A549 (cell line): ENCODE measurements at regions not wholly inside any gene's neighbourhood (a gene's known extent, or its start where the extent isn't known, plus 50 kb on each side); places are given as distances from the start of the nearest gene placed in this dataset.

Source experiments
- ATAC-seq, 2 experiments: fragments of 200-7000 bp in 1 of 2; fragments of >200 bp in 1 of 2; cut with Nextera tagmentation in 1 of 2; cut with Tn5 transposase in 1 of 2; 3 replicates each; pipeline versions ENCODE4 v1.8.0 to v1.9.1; 2018 to 2020; ENCODE audit warnings: mild to moderate bottlenecking in 1 of 2, moderate library complexity in 1 of 2
- CTCF ChIA-PET: fragments of 300-600 bp; sonication (Branson Sonifier 250); formaldehyde crosslinking; extraction: SDS; loops from one replicate; lab custom pipeline; 2021; ENCODE audit warnings: antibody characterized with exemption, inconsistent platforms; lab: Yijun Ruan, JAX
- POLR2A ChIA-PET: fragments of 350-600 bp; formaldehyde crosslinking; extraction: SDS; loops from one replicate; lab custom pipeline; 2021; ENCODE audit warnings: antibody characterized with exemption, inconsistent platforms; lab: Yijun Ruan, JAX
- DNase-seq, 2 experiments: peaks; one replicate each; pipeline versions ENCODE4 v3.0.0 to v3.0.0-alpha.2; 2011 to 2016; ENCODE audit warnings: low read depth in 1 of 2, low spot score in 1 of 2
- FAIRE-seq: peaks from 2 replicates; lab custom pipeline; 2011; peaks lifted over from hg19 to GRCh38; lab: Jason Lieb, UNC
- H3K27ac ChIP-seq, 2 experiments: fragments of >200 bp; sonication (Bioruptor Twin); formaldehyde crosslinking; 3 replicates each; pipeline ENCODE4 v1.5.1; 2016 to 2017
- H3K4me1 ChIP-seq: fragments of >200 bp; sonication (Bioruptor Twin); formaldehyde crosslinking; 3 replicates; pipeline ENCODE4 v1.6.1; 2016
- H3K4me2 ChIP-seq: fragments of >200 bp; sonication (Bioruptor Twin); formaldehyde crosslinking; 3 replicates; pipeline ENCODE4 v1.6.1; 2016
- H3K4me3 ChIP-seq: fragments of >200 bp; sonication (Bioruptor Twin); formaldehyde crosslinking; 3 replicates; pipeline ENCODE4 v1.5.1; 2016
- H3K9me3 ChIP-seq: fragments of >200 bp; sonication (Bioruptor Twin); formaldehyde crosslinking; 3 replicates; pipeline ENCODE4 v1.6.1; 2016
- ATOH8 ChIP-seq: fragments of 250-450 bp; sonication (Bioruptor Pico); IDR thresholded peaks from 2 replicates; pipeline ENCODE4 v1.5.0; 2020; ENCODE audit warnings: low read depth, mild to moderate bottlenecking, moderate library complexity
- BCL3 ChIP-seq: fragments of >200 bp; sonication (Bioruptor Twin); formaldehyde crosslinking; IDR thresholded peaks from 3 replicates; pipeline ENCODE4 v1.6.1; 2016
- BHLHE40 ChIP-seq: IDR thresholded peaks from 2 replicates; pipeline ENCODE4 v1.6.1; 2012; ENCODE audit warnings: low read depth, low read length, inconsistent platforms
- CEBPB ChIP-seq, 2 experiments: fragments of >200 bp in 1 of 2; sonication (Bioruptor Twin) in 1 of 2; formaldehyde crosslinking in 1 of 2; IDR thresholded peaks; 2 replicates each; pipeline ENCODE4 v1.6.1; 2012 to 2016
- CHD2 ChIP-seq: fragments of 150-350 bp; IDR thresholded peaks from 2 replicates; pipeline ENCODE4 v1.6.1; 2014; ENCODE audit warnings: low read length; ENCODE audit not compliant: partially characterized antibody
- E2F6 ChIP-seq: IDR thresholded peaks from 2 replicates; pipeline ENCODE4 v1.6.1; 2012; ENCODE audit warnings: low read depth, borderline replicate concordance
- EHF ChIP-seq: fragments of 250-450 bp; sonication (Bioruptor Pico); IDR thresholded peaks from 2 replicates; pipeline ENCODE4 v1.5.0; 2020; ENCODE audit warnings: mild to moderate bottlenecking
- ELK1 ChIP-seq: fragments of 150-350 bp; IDR thresholded peaks from 2 replicates; pipeline ENCODE4 v1.6.1; 2014; ENCODE audit warnings: low read depth, mild to moderate bottlenecking, low read length
- ESRRA ChIP-seq: fragments of 150-350 bp; IDR thresholded peaks from 2 replicates; pipeline ENCODE4 v1.6.1; 2014; ENCODE audit warnings: mild to moderate bottlenecking, low read length, borderline replicate concordance
- HES2 ChIP-seq: fragments of >200 bp; sonication (Bioruptor Twin); formaldehyde crosslinking; IDR thresholded peaks from 2 replicates; pipeline ENCODE4 v1.6.1; 2016
- HEYL ChIP-seq: fragments of 250-450 bp; sonication (Bioruptor Pico); IDR thresholded peaks from 2 replicates; pipeline ENCODE4 v1.8.0; 2021; ENCODE audit warnings: mild to moderate bottlenecking, moderate library complexity
- HOXB13 ChIP-seq: fragments of 250-450 bp; sonication (Bioruptor Pico); IDR thresholded peaks from 2 replicates; pipeline ENCODE4 v1.5.0; 2020; ENCODE audit warnings: low read depth, mild to moderate bottlenecking, moderate library complexity
- HOXB5 ChIP-seq: fragments of 250-450 bp; sonication (Bioruptor Pico); IDR thresholded peaks from 2 replicates; pipeline ENCODE4 v1.5.0; 2020; ENCODE audit warnings: mild to moderate bottlenecking, moderate library complexity
- MAFK ChIP-seq: fragments of 450-650 bp; IDR thresholded peaks from 2 replicates; pipeline ENCODE4 v1.6.1; 2014; ENCODE audit not compliant: partially characterized antibody
- MAZ ChIP-seq: fragments of 150-350 bp; IDR thresholded peaks from 2 replicates; pipeline ENCODE4 v1.6.1; 2014; ENCODE audit warnings: antibody characterized with exemption, low read depth, low read length, borderline replicate concordance
- MYC ChIP-seq: IDR thresholded peaks from 2 replicates; pipeline ENCODE4 v1.6.1; 2012; ENCODE audit warnings: mild to moderate bottlenecking, inconsistent platforms, low read length, improper control_type of control experiment, borderline replicate concordance
- NPAS2 ChIP-seq: fragments of 250-450 bp; sonication (Bioruptor Pico); IDR thresholded peaks from 2 replicates; pipeline ENCODE4 v1.8.0; 2022; ENCODE audit warnings: mild to moderate bottlenecking, moderate library complexity, borderline replicate concordance
- PHF8 ChIP-seq: fragments of 200-600 bp; sonication (generic); IDR thresholded peaks from 2 replicates; pipeline ENCODE4 v1.6.1; 2016; ENCODE audit warnings: low read depth, mild to moderate bottlenecking, antibody characterized with exemption, moderate library complexity, borderline replicate concordance
- POLR2A ChIP-seq: IDR thresholded peaks from 2 replicates; pipeline ENCODE4 v1.6.1; 2012; ENCODE audit warnings: mild to moderate bottlenecking, low read length
- POLR2AphosphoS2 ChIP-seq: conservative IDR thresholded peaks from 2 replicates; pipeline ENCODE4 v1.6.1; 2012; ENCODE audit warnings: low read length, improper control_type of control experiment, inconsistent platforms
- RAD21 ChIP-seq, 2 experiments: fragments of >200 bp in 1 of 2; sonication (Bioruptor Twin) in 1 of 2; formaldehyde crosslinking in 1 of 2; IDR thresholded peaks in 1 of 2; conservative IDR thresholded peaks in 1 of 2; 2 replicates in 1 of 2; 3 replicates in 1 of 2; pipeline ENCODE4 v1.6.1; 2012 to 2018; ENCODE audit warnings: inconsistent platforms in 1 of 2
- RARB ChIP-seq: fragments of 250-450 bp; sonication (Bioruptor Pico); IDR thresholded peaks from 2 replicates; pipeline ENCODE4 v1.8.0; 2021; ENCODE audit warnings: mild to moderate bottlenecking, moderate library complexity
- RCOR1 ChIP-seq: fragments of 150-350 bp; IDR thresholded peaks from 2 replicates; pipeline ENCODE4 v1.6.1; 2014; ENCODE audit warnings: antibody characterized with exemption, low read length, low read depth
- SMC3 ChIP-seq: fragments of >200 bp; sonication (Bioruptor Twin); formaldehyde crosslinking; IDR thresholded peaks from 3 replicates; pipeline ENCODE4 v1.6.1; 2018; ENCODE audit warnings: inconsistent platforms
- SREBF2 ChIP-seq: fragments of 450-650 bp; IDR thresholded peaks from 2 replicates; pipeline ENCODE4 v1.6.1; 2014; ENCODE audit warnings: mild to moderate bottlenecking, moderate library complexity
- TFCP2L1 ChIP-seq: fragments of 250-450 bp; sonication (Bioruptor Pico); IDR thresholded peaks from 2 replicates; pipeline ENCODE4 v1.5.0; 2021; ENCODE audit warnings: mild to moderate bottlenecking
- TP53 ChIP-seq: fragments of 250-450 bp; sonication (Bioruptor Pico); IDR thresholded peaks from 2 replicates; pipeline ENCODE4 v1.5.0; 2021; ENCODE audit warnings: mild to moderate bottlenecking, moderate library complexity
- ZNF302 ChIP-seq: fragments of 250-450 bp; sonication (Bioruptor Pico); IDR thresholded peaks from 2 replicates; pipeline ENCODE4 v1.9.0; 2021; ENCODE audit warnings: inconsistent platforms, mild to moderate bottlenecking, moderate library complexity
- ZSCAN20 ChIP-seq: fragments of 250-450 bp; sonication (Bioruptor Pico); IDR thresholded peaks from 2 replicates; pipeline ENCODE4 v1.8.0; 2022; ENCODE audit warnings: mild to moderate bottlenecking, moderate library complexity
- WGBS: methylation state at CpG from one replicate; pipeline ENCODE4 v1.1.6; 2017; ENCODE audit errors: missing lambda C conversion rate; 5-methylcytosine and 5-hydroxymethylcytosine counted together

- ChIA-PET CTCF (no interaction called here), POLR2A (no interaction called here)
- no peak for FAIRE-seq
- Histone ChIP-seq H3K27ac (no peak overlapping the region), H3K9me3 (no peaks in the 10 kb centered on the region), H3K4me2 (no peak overlapping the region), H3K4me1 (no peaks in the 10 kb centered on the region), H3K4me3 (no peak overlapping the region)
- TF ChIP-seq RAD21 (conservative IDR thresholded peaks at IDR 0.05 in 1 of 2, IDR thresholded peaks at IDR 0.05 in 1 of 2) (0 out of 5 replicates have a peak, but pooled peaks of 1 of the 2 experiments have one; percentile 13), TFCP2L1 (CRISPR knock-in tag) (no peak), NPAS2 (CRISPR knock-in tag) (no peak), BHLHE40 (no peak), CHD2 (no peak)
- DNase-seq = no peak
- WGBS = 64% methylated on average over 2 of the region's 2 CpGs
- no peak for ATAC-seq
These were observed 96.0 kb downstream of the HINT1 start for GRCh38 chr5:131068893-131069643.

- POLR2A ChIA-PET = no interaction called here
- no peak for ATAC-seq
- Histone ChIP-seq H3K27ac (no peak overlapping the region), H3K4me2 (no peak overlapping the region), H3K9me3 (no peaks in the 10 kb centered on the region), H3K4me1 (no peaks in the 10 kb centered on the region), H3K4me3 (no peak overlapping the region)
- TF ChIP-seq RAD21 (conservative IDR thresholded peaks at IDR 0.05 in 1 of 2, IDR thresholded peaks at IDR 0.05 in 1 of 2) (no peak), MAZ (no peak), BHLHE40 (no peak), HOXB13 (CRISPR knock-in tag) (no peak), ZSCAN20 (no peak), POLR2A (no peak), RCOR1 (no peak), HEYL (CRISPR knock-in tag) (no peak), EHF (CRISPR knock-in tag) (no peak)
- no peak for FAIRE-seq
- CTCF ChIA-PET = interaction anchor here (1.2 kb wide), 1 partner anchor 8 kb away, joined by 4 read pairs; no protein-coding TSS in a partner anchor
- DNase-seq = no peak
- WGBS = 73% methylated on average over 3 of the region's 3 CpGs
These were observed 97.0 kb downstream of the HINT1 start for GRCh38 chr5:131068076-131068475.

GRCh38 chr5:131067636-131068035 lies 97.4 kb downstream of the HINT1 start:
- no peak for FAIRE-seq
- no peak overlapping the region for H3K4me2 ChIP-seq
- POLR2A ChIA-PET = no interaction called here
- ATAC-seq = no peak
- H3K9me3 ChIP-seq = no peaks in the 10 kb centered on the region
- H3K4me3 ChIP-seq = no peak overlapping the region
- CTCF ChIA-PET = interaction anchor here (1.2 kb wide), 1 partner anchor 9 kb away, joined by 4 read pairs; no protein-coding TSS in a partner anchor
- no peak overlapping the region for H3K27ac ChIP-seq
- no peak for DNase-seq
- H3K4me1 ChIP-seq = no peaks in the 10 kb centered on the region
- TF ChIP-seq SREBF2 (no peak), ESRRA (no peak), HES2 (no peak), BCL3 (no peak), ATOH8 (CRISPR knock-in tag) (no peak), TP53 (CRISPR knock-in tag) (no peak), ZNF302 (CRISPR knock-in tag) (no peak), MAFK (no peak), HOXB13 (CRISPR knock-in tag) (no peak), CHD2 (no peak), POLR2AphosphoS2 (no peak), CEBPB (IDR thresholded peaks at IDR 0.05) (no peak), SMC3 (no peak), MYC (no peak), RARB (CRISPR knock-in tag) (no peak), PHF8 (no peak), E2F6 (no peak), ELK1 (no peak), HOXB5 (CRISPR knock-in tag) (no peak), EHF (CRISPR knock-in tag) (no peak)
- 9% methylated on average over 2 of the region's 2 CpGs for WGBS
